HEK293T (cell line): ENCODE measurements at regions not wholly inside any gene's neighbourhood (a gene's known extent, or its start where the extent isn't known, plus 50 kb on each side); places are given as distances from the start of the nearest gene placed in this dataset.

Source experiments
- ARNT ChIP-seq: fragments of 450-650 bp; IDR thresholded peaks from 2 replicates; pipeline ENCODE4 v1.6.1; 2017; ENCODE audit warnings: mild to moderate bottlenecking
- BHLHE40 ChIP-seq: fragments of 450-650 bp; IDR thresholded peaks from 2 replicates; pipeline ENCODE4 v1.6.1; 2016; ENCODE audit warnings: mild to moderate bottlenecking, moderate library complexity, borderline replicate concordance
- CTBP1 ChIP-seq: fragments of 450-650 bp; IDR thresholded peaks from 2 replicates; pipeline ENCODE4 v1.6.1; 2016; ENCODE audit warnings: borderline replicate concordance
- FOXM1 ChIP-seq: fragments of 450-650 bp; IDR thresholded peaks from 2 replicates; pipeline ENCODE4 v1.6.1; 2017; ENCODE audit warnings: mild to moderate bottlenecking, borderline replicate concordance
- HDGF ChIP-seq: fragments of 450-650 bp; IDR thresholded peaks from 2 replicates; pipeline ENCODE4 v1.6.1; 2017; ENCODE audit warnings: antibody characterized with exemption, borderline replicate concordance
- SUZ12 ChIP-seq: fragments of 450-650 bp; IDR thresholded peaks from 2 replicates; pipeline ENCODE4 v1.6.1; 2016; ENCODE audit warnings: mild to moderate bottlenecking
- TARDBP ChIP-seq: fragments of 450-650 bp; IDR thresholded peaks from 2 replicates; pipeline ENCODE4 v1.6.1; 2016

- no peak for TF ChIP-seq SUZ12
- no peak for TF ChIP-seq FOXM1
- no peak for TF ChIP-seq TARDBP
- TF ChIP-seq HDGF = no peak
- no peak for TF ChIP-seq CTBP1
- TF ChIP-seq BHLHE40 = no peak
- no peak for TF ChIP-seq ARNT
These were observed 548.9 kb upstream of the SYT4 start for GRCh38 chr18:43826215-43826614.
